ENCODE measurements at regions not wholly inside any gene's neighbourhood (a gene's known extent, or its start where the extent isn't known, plus 50 kb on each side); places are given as distances from the start of the nearest gene placed in this dataset.

DNA sequence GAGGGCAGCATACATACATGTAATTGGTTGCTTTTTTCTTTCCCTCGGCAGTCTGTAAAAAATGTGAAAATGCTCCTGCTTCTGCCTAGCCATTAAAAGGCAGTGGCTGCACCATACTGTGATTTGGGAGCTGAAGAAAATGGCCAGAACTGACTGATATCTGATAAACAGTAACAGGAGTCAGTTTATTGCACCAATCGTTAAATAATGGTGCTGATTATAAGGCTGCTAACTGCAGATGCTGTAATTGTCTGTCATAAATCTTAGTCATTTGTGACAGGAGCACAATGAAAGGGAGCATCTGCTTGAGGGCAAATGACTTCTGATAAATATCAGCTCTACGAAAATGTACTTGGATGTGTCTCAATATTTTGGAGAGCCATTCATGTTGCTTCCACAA is 263.1 kb upstream of the DNAJC19 start:
- H3F3A ChIP-seq (ENCODE audit: insufficient read depth) = no peaks in the 10 kb centered on the region
- H3K9me2 ChIP-seq (replicated peaks; ENCODE audit: insufficient read depth, low read length) = no peaks in the 10 kb centered on the region
- H3K79me2 ChIP-seq (ENCODE audit: insufficient read depth, low read length) = no peaks in the 10 kb centered on the region
- no peak overlapping the region for H3K4me2 ChIP-seq (ENCODE audit: low read depth, low read length, poor library complexity, severe bottlenecking)
- no peaks in the 10 kb centered on the region for H3K9me3 ChIP-seq (ENCODE audit: insufficient read depth, low read length)
- TF ChIP-seq CTCF (IDR thresholded peaks at IDR 0.05; ENCODE audit: insufficient read depth, low read length, poor library complexity, severe bottlenecking) (no peak), EZH2phosphoT487 (conservative IDR thresholded peaks at IDR 0.05; ENCODE audit: low read length) (no peak)
- no peaks in the 10 kb centered on the region for H4K20me1 ChIP-seq (ENCODE audit: low read depth, low read length)
- no peaks in the 10 kb centered on the region for H3K36me3 ChIP-seq (ENCODE audit: low read length)
- H3K27me3 ChIP-seq (ENCODE audit: low read length) = no peaks in the 10 kb centered on the region
- no peak overlapping the region for H3K27ac ChIP-seq (ENCODE audit: low read depth, low read length)
- no peak overlapping the region for H3K4me3 ChIP-seq (ENCODE audit: insufficient read depth, low read length, poor library complexity, severe bottlenecking)
- H2AFZ ChIP-seq (ENCODE audit: low read depth, low read length, severe bottlenecking) = no peak overlapping the region
- H3K9ac ChIP-seq (ENCODE audit: low read length) = no peak overlapping the region

DNA sequence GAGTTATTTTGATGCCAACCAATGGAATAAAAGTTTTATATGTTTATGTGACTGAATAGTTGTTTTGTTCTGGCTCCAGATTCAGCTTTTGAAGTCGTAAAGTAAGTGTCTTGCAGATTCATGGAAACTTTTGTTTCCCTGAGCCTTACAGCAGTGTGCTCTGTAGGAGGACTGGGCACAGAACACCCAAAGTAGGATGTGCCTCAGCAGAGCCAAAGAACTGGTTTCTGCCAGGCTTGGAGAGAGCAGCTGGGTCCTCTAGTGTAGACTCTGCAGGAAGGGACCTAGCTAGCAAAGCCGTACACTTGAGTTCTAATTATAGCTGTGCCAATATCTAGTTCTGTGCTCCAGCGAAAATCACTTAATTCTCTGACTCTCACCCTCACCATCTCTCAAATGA is 261.2 kb upstream of the DNAJC19 start:
- Histone ChIP-seq H4K20me1 (ENCODE audit: low read depth, low read length) (no peaks in the 10 kb centered on the region), H2AFZ (ENCODE audit: low read depth, low read length, severe bottlenecking) (no peak overlapping the region), H3K9me2 (replicated peaks; ENCODE audit: insufficient read depth, low read length) (no peaks in the 10 kb centered on the region), H3K4me3 (ENCODE audit: insufficient read depth, low read length, poor library complexity, severe bottlenecking) (no peak overlapping the region), H3K27me3 (ENCODE audit: low read length) (no peaks in the 10 kb centered on the region), H3K4me2 (ENCODE audit: low read depth, low read length, poor library complexity, severe bottlenecking) (no peak overlapping the region), H3K9me3 (ENCODE audit: insufficient read depth, low read length) (no peaks in the 10 kb centered on the region), H3K27ac (ENCODE audit: low read depth, low read length) (no peak overlapping the region), H3K9ac (ENCODE audit: low read length) (no peak overlapping the region), H3F3A (ENCODE audit: insufficient read depth) (no peaks in the 10 kb centered on the region), H3K36me3 (ENCODE audit: low read length) (no peaks in the 10 kb centered on the region), H3K79me2 (ENCODE audit: insufficient read depth, low read length) (no peaks in the 10 kb centered on the region)
- TF ChIP-seq CTCF (IDR thresholded peaks at IDR 0.05; ENCODE audit: insufficient read depth, low read length, poor library complexity, severe bottlenecking) (no peak), EZH2phosphoT487 (conservative IDR thresholded peaks at IDR 0.05; ENCODE audit: low read length) (no peak)

GRCh38 chr3:181239441-181239840 is 249.9 kb upstream of the DNAJC19 start:
- H3K9ac ChIP-seq (ENCODE audit: low read length) = no peak overlapping the region
- H4K20me1 ChIP-seq (ENCODE audit: low read depth, low read length) = no peaks in the 10 kb centered on the region
- no peaks in the 10 kb centered on the region for H3K9me2 ChIP-seq (replicated peaks; ENCODE audit: insufficient read depth, low read length)
- H3K27ac ChIP-seq (ENCODE audit: low read depth, low read length) = no peak overlapping the region
- TF ChIP-seq EZH2phosphoT487 (conservative IDR thresholded peaks at IDR 0.05; ENCODE audit: low read length) = no peak
- no peak for TF ChIP-seq CTCF (IDR thresholded peaks at IDR 0.05; ENCODE audit: insufficient read depth, low read length, poor library complexity, severe bottlenecking)
- H2AFZ ChIP-seq (ENCODE audit: low read depth, low read length, severe bottlenecking) = no peak overlapping the region
- H3K27me3 ChIP-seq (ENCODE audit: low read length) = no peaks in the 10 kb centered on the region
- no peak overlapping the region for H3K4me3 ChIP-seq (ENCODE audit: insufficient read depth, low read length, poor library complexity, severe bottlenecking)
- H3K4me2 ChIP-seq (ENCODE audit: low read depth, low read length, poor library complexity, severe bottlenecking) = no peak overlapping the region
- no peaks in the 10 kb centered on the region for H3K9me3 ChIP-seq (ENCODE audit: insufficient read depth, low read length)
- no peaks in the 10 kb centered on the region for H3F3A ChIP-seq (ENCODE audit: insufficient read depth)
- H3K36me3 ChIP-seq (ENCODE audit: low read length) = no peaks in the 10 kb centered on the region
- no peaks in the 10 kb centered on the region for H3K79me2 ChIP-seq (ENCODE audit: insufficient read depth, low read length)

- Histone ChIP-seq H2AFZ (ENCODE audit: low read depth, low read length, severe bottlenecking) (no peak overlapping the region), H3K27ac (ENCODE audit: low read depth, low read length) (no peak overlapping the region), H3K36me3 (ENCODE audit: low read length) (no peaks in the 10 kb centered on the region), H3K4me2 (ENCODE audit: low read depth, low read length, poor library complexity, severe bottlenecking) (no peak overlapping the region), H3K27me3 (ENCODE audit: low read length) (no peaks in the 10 kb centered on the region), H3K79me2 (ENCODE audit: insufficient read depth, low read length) (no peaks in the 10 kb centered on the region), H3F3A (ENCODE audit: insufficient read depth) (no peaks in the 10 kb centered on the region), H3K9me3 (ENCODE audit: insufficient read depth, low read length) (no peaks in the 10 kb centered on the region), H3K4me3 (ENCODE audit: insufficient read depth, low read length, poor library complexity, severe bottlenecking) (no peak overlapping the region), H3K9ac (ENCODE audit: low read length) (no peak overlapping the region), H3K9me2 (replicated peaks; ENCODE audit: insufficient read depth, low read length) (no peaks in the 10 kb centered on the region), H4K20me1 (ENCODE audit: low read depth, low read length) (no peaks in the 10 kb centered on the region)
- no peak for TF ChIP-seq CTCF (IDR thresholded peaks at IDR 0.05; ENCODE audit: insufficient read depth, low read length, poor library complexity, severe bottlenecking)
- TF ChIP-seq EZH2phosphoT487 (conservative IDR thresholded peaks at IDR 0.05; ENCODE audit: low read length) = no peak
These were observed 240.7 kb upstream of the DNAJC19 start for GRCh38 chr3:181230258-181230657.

Measured in SU-DHL-6 (cell line).